NCI-H524 treated with DMSO at 0.1 percent for 48 hours (cell line): ENCODE measurements at regions not wholly inside any gene's neighbourhood (a gene's known extent, or its start where the extent isn't known, plus 50 kb on each side); places are given as distances from the start of the nearest gene placed in this dataset.
A peak's percentile ranks its signal among the peaks of the same experiment; 100 is the strongest.

Experiments
- DNase-seq: peaks from one replicate; lab custom pipeline; 2025; lab: John Stamatoyannopoulos, UW

DNA sequence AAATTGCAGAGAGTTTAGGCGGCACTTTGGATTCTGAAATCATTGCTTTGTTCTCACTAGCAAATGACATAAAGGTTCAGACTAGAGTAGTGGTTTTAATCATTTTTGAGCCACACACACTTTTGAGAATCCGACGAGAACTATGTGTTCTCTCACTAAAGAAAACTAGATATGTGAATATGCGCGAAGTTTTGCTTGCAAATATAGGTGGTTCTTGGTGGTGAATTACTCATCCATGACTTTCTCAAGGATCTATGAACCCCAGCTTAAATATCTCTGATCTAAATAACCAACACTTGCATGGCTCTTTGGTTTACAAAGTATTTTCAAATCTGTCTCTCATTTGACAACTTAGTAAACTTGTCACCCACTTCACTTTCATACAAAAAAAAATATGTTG, 54.8 kb downstream of the NOG start:
- no peak for DNase-seq

DNA sequence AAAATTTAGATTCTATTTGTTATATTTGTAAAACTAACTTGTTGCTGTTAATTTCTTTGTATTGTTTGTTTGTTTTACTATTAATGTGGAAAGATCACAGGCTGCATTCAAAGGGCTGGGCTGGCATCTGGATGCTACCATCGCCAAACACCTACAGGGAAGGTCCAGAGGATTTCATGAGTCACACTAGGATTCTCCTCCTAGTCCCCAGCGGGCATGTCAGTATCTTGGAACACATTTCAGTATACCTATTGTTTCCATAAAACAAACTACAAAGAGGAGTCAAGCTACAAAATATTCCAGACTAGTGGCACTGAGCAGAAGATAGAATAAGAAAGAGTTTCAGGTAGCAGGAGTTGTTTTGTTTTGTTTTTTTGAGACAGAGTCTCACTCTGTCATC, 55.3 kb downstream of the NOG start:
- no peak for DNase-seq

GRCh38 chr17:56652628-56653027, 59.1 kb downstream of the NOG start:
- no peak for DNase-seq

DNA sequence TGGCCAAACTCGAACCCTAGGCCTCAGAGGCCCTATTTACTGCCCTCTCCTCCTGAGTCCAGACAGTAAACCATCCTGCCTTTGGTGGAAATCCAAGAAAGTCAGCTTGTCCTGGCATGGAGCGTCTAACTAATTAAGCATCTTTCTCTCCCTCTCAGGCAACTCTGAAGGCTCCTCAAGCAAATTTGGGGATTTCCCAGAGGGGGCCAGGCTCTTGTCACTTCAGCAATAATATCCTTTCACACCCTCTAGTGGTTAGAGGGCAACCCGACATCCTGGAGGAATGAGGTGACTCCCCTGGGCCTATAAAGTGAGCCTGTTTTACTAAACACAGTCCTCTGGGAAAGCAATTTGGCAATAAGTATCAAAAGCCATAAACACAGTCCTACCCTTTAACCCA, 60.4 kb downstream of the NOG start:
- peak; percentile 20 for DNase-seq

GRCh38 chr17:56656701-56657327, 63.3 kb downstream of the NOG start:
- no peak for DNase-seq

DNA sequence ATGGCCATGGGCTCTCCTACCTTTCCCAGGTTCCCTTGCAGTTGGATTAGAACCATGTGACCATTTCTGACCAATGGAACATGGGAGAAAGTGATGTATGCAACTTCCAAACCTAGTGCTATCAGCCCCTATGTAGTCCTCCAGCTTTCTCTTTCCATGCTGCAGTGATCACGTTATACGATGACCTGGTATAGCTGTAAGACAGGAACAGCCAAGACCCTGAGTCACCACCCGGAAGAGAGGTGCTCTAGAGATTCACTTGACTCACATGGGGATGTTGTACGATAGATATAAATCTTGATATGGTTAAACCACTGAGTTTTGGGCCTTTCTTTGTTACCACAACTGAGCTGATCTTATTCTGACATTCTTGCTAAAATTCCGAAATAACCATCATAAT, 65.1 kb downstream of the NOG start:
- DNase-seq = no peak

GRCh38 chr17:56659622-56660021, 66.1 kb downstream of the NOG start:
- DNase-seq = no peak

DNA sequence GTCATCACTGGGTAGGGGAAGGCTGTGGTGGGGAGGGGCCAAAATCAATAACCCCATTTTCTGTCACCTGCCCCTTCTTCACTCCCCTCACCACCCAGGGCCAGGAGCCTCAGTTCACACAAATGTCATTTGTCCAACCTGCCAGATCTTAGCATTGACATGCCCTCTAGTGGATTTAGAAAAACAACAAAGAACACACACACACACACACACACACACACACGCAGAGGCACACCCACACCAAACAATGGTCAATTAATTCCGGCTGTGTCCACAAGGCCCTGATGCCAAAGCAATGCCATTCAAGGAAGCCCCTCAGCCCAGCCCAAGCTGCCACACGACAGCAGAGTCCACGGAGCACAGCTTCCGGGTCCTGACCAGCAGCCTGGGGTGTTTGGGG, 68.4 kb downstream of the NOG start:
- DNase-seq = no peak

GRCh38 chr17:56665864-56666263, 72.4 kb downstream of the NOG start:
- DNase-seq = peak; percentile 84

DNA sequence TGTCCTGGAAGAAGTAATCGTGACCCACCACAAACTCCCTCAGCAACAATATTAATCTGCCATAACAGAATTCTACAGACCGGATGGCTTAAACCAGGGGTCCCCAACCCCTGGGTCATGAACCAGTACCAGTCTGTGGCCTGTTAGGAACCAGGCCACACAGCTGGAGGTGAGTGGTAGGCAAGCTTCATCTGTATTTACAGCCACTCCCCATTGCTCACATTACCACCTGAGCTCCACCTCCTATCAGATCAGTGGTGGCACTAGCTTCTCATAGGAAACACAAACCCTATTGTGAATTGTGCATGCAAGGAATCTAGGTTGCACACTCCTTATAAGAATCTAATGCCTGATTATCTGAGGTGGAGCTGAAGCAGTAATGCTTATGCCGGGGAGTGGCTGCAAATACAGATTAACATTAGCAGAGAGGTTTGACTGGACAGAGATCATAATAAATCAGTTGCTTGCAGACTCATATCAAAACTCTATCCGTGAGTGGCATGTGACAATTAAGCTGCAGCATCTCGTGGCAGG, 74.5 kb downstream of the NOG start:
- DNase-seq = no peak

DNA sequence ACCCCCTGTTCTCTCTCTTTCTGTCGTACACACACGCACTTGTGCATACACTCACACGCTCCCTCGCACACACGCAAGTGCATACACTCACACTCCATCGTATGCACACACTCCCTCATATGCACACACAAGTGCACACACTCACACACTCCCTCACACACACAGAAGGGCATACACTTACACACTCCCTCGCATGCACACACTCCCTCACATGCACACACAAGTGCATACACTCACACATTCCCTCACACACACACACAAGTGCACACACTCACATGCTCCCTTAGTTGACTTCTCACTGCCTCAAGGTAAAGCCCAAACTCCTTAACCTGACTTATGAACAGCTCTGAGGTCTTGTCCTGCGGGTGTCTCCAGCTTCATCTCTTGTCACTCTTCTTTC, 78.7 kb downstream of the NOG start:
- no peak for DNase-seq

DNA sequence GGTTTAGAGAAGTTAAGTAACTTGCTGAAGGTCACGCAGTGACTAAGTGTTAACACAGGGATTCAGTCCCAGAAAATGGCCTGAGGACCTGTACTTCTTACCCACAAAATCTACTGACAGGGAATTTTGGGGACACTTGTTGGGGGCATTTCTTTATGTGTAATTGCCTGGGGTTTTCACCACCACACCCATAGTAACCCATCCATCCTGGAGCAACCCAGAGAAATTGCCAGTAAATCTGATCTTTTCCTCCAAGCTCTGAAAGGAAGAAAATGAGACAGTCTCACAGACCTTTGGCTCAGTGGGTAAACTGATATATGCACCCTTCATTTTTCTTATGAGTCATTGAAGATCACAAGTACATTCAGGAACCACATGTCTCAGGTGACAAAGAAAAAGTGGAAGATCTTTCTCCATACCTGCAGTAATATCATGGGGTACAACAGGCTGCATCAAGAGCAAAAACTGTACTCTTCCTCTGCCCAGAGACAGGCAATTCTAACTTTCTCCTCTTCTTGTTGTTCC, 81.0 kb downstream of the NOG start:
- no peak for DNase-seq

- no peak for DNase-seq
Measured at GRCh38 chr17:56675876-56676660, 82.6 kb downstream of the NOG start.

DNA sequence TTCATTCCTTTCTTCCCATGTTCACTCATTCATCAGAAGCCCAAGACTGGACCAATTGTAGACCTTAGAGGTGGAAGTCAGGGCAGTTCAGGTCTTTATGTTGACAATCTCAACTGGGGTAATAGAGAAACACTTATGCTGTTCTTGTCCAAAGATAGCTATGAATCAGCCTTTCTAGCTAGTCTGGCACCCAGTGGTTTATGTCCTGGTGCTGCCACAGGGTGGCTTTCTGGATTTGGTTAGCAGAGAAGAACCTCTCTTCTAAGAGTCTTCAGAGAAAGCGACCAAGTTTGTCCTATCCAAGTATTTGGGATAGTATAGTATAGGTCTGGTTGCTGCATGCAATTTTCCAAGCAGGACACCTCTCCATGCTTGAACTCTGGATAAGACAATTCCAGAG, 83.3 kb downstream of the NOG start:
- no peak for DNase-seq

GRCh38 chr17:56678249-56679114, 85.0 kb downstream of the NOG start:
- DNase-seq = peak; percentile 42

- DNase-seq = no peak
Measured at GRCh38 chr17:56679115-56679776, 85.7 kb downstream of the NOG start.

GRCh38 chr17:56679777-56680422, 86.4 kb downstream of the NOG start:
- DNase-seq = no peak

GRCh38 chr17:56680676-56681075, 87.2 kb downstream of the NOG start:
- DNase-seq = no peak

- DNase-seq = no peak
Measured at GRCh38 chr17:56681561-56682266, 88.2 kb downstream of the NOG start.

DNA sequence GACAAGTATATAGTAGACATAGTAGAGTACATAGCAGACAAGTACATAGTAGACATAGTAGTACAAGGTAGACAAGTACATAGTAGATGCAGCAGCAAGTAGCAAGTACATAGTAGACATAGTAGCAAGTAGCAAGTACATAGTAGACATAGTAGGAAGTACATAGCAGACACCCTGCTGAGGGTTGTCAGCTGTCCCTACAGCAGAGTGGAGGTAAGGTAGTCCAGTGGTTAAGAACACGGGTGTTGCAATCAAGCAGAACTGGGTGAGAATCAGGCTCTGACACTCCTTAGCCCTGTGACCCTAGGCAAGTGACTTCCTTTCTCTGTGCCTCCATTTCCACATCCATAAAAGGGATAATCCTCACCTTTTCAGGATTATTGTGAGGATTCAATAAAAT, 94.7 kb downstream of the NOG start:
- DNase-seq = no peak
